ENCODE measurements at regions not wholly inside any gene's neighbourhood (a gene's known extent, or its start where the extent isn't known, plus 50 kb on each side); places are given as distances from the start of the nearest gene placed in this dataset.

- DNase-seq (ENCODE audit: low read depth): no peak
- H3K4me3 ChIP-seq (ENCODE audit: low read depth, low read length): no peak overlapping the region
- TF ChIP-seq, protein P1, sequence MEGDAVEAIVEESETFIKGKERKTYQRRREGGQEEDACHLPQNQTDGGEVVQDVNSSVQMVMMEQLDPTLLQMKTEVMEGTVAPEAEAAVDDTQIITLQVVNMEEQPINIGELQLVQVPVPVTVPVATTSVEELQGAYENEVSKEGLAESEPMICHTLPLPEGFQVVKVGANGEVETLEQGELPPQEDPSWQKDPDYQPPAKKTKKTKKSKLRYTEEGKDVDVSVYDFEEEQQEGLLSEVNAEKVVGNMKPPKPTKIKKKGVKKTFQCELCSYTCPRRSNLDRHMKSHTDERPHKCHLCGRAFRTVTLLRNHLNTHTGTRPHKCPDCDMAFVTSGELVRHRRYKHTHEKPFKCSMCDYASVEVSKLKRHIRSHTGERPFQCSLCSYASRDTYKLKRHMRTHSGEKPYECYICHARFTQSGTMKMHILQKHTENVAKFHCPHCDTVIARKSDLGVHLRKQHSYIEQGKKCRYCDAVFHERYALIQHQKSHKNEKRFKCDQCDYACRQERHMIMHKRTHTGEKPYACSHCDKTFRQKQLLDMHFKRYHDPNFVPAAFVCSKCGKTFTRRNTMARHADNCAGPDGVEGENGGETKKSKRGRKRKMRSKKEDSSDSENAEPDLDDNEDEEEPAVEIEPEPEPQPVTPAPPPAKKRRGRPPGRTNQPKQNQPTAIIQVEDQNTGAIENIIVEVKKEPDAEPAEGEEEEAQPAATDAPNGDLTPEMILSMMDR (IDR thresholded peaks at IDR 0.05; ENCODE audit: insufficient read depth, low read length): no peak
Observed at GRCh38 chr20:52585333-52585732, 386.8 kb upstream of the TSHZ2 start.

GRCh38 chr20:52578559-52578958 lies 387.0 kb upstream of the ZFP64 start:
- DNase-seq (ENCODE audit: low read depth): no peak
- TF ChIP-seq, protein P1 (IDR thresholded peaks at IDR 0.05; ENCODE audit: insufficient read depth, low read length): no peak
- no peak overlapping the region for H3K4me3 ChIP-seq (ENCODE audit: low read depth, low read length)

GRCh38 chr20:52577696-52578095 lies 386.1 kb upstream of the ZFP64 start:
- no peak for DNase-seq (ENCODE audit: low read depth)
- TF ChIP-seq, protein P1 (IDR thresholded peaks at IDR 0.05; ENCODE audit: insufficient read depth, low read length): no peak
- no peak overlapping the region for H3K4me3 ChIP-seq (ENCODE audit: low read depth, low read length)

DNA sequence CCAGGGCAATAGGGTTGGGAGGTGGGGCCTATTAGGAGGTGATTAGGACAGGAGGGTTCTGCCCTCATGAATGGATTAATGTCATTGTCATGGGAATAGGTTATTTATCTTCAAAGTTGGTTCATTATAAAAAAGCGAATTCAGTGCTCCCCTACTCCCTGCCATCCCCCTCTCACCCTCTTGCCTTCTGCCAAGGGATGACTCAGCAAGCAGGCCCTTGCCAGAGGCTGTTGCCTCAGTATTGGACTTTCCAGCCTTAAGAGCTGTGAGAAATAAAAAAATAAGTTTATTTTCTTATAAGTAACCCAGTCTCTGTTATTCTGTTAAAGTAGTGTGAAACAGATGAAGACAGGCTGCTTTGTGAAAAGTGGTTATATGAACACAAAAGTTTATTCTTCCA lies 381.1 kb upstream of the ZFP64 start:
- no peak for DNase-seq (ENCODE audit: low read depth)
- H3K4me3 ChIP-seq (ENCODE audit: low read depth, low read length): no peak overlapping the region
- TF ChIP-seq, protein P1 (IDR thresholded peaks at IDR 0.05; ENCODE audit: insufficient read depth, low read length): no peak

DNA sequence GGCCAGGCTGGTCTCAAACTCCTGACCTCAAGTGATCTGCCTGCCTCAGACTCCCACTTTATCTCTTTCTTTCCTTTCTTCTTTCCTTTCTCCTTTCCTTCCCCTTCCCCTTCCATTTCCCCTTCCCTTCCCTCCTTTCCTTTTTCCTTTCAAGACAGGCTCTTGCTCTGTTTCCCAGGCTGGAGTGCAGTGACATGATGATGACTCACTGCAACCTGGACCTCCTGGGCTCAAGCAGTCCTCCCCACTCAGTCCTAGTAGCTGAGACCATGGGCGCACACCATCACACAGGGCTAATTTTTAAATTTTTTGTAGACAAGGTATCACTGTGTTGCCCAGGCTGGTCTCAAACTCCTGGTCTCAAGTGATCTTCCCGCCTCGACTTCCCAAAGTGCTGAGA lies 377.6 kb upstream of the ZFP64 start:
- no peak overlapping the region for H3K4me3 ChIP-seq (ENCODE audit: low read depth, low read length)
- no peak for DNase-seq (ENCODE audit: low read depth)
- TF ChIP-seq, protein P1 (IDR thresholded peaks at IDR 0.05; ENCODE audit: insufficient read depth, low read length): no peak

DNA sequence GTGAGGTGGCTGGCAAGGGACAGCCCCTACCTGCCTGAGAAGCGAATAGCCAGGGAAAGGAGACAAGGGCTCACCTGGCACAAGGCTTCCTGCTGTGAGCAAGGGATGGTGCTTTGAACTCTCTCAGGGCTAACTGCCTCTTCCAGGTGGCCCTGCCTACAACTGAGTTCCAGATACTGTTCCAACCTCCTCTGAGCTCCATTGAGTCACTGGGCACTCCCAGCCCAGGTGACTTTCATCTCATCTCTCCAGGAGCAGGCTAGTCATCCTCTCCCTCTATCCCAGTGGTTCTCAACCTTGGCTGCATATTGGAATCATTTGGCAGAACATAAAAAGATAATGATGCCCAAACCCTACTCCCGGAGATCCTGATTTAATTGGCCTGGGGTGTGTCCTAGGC lies 374.0 kb upstream of the ZFP64 start:
- H3K4me3 ChIP-seq (ENCODE audit: low read depth, low read length): no peak overlapping the region
- DNase-seq (ENCODE audit: low read depth): no peak
- TF ChIP-seq, protein P1 (IDR thresholded peaks at IDR 0.05; ENCODE audit: insufficient read depth, low read length): no peak

- H3K4me3 ChIP-seq (ENCODE audit: low read depth, low read length): no peak overlapping the region
- TF ChIP-seq, protein P1 (IDR thresholded peaks at IDR 0.05; ENCODE audit: insufficient read depth, low read length): no peak
- DNase-seq (ENCODE audit: low read depth): no peak
Observed at GRCh38 chr20:52564594-52564993, 373.0 kb upstream of the ZFP64 start.
